ENCODE measurements at regions not wholly inside any gene's neighbourhood (a gene's known extent, or its start where the extent isn't known, plus 50 kb on each side); places are given as distances from the start of the nearest gene placed in this dataset.

DNA sequence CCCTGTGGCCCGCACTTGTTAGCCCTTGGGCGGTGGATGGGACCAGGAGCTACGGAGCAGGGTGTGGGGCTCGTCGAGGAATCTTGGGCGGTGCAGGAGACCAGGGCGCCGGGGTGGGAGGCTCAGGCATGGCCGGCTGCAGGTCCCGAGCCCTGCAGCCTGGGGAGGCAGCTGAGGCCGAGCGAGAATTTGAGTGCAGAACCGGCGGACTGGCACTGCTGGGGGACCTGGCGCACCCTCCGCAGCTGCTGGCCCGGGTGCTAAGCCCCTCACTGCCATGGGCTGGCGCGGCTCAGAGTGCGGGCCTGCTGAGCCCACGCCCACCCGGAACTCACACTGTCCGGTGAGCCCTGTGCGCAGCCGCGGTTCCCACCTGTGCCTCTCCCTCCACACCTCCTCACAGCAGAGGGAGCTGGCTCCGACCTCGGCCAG is 73.6 kb upstream of the TLL1 start:
- TF ChIP-seq CTCF (IDR thresholded peaks at IDR 0.05) (no peak), POLR2A (IDR thresholded peaks at IDR 0.05) (no peak)

All from Peyer's patch (tissue), 4 donors.